CD14-positive monocyte (primary cell): ENCODE measurements at regions not wholly inside any gene's neighbourhood (a gene's known extent, or its start where the extent isn't known, plus 50 kb on each side); places are given as distances from the start of the nearest gene placed in this dataset.

ENCODE experiments used
- DNase-seq, 3 donors: peaks; one replicate each; pipeline ENCODE4 v3.0.0-alpha.2; 2011 to 2022
- H2AFZ ChIP-seq: 2 replicates; pipeline ENCODE4 v1.6.0; 2012; ENCODE audit warnings: mild to moderate bottlenecking, low read depth, low read length, inconsistent platforms; ENCODE audit not compliant: insufficient read depth, poor library complexity, severe bottlenecking
- H3K27ac ChIP-seq, 2 donors: 1 replicate in 1 of 2; 2 replicates in 1 of 2; pipeline ENCODE4 v1.5.1; 2012 to 2013; ENCODE audit warnings: low read length in 2 of 2, control low read depth in 1 of 2, inconsistent platforms in 1 of 2, low read depth in 1 of 2, mild to moderate bottlenecking in 1 of 2
- H3K27me3 ChIP-seq, 2 donors: one replicate each; pipeline versions ENCODE4 v1.6.0 to v1.6.1; 2011 to 2013; ENCODE audit warnings: low read length in 2 of 2; ENCODE audit not compliant: control insufficient read depth in 2 of 2, insufficient read depth in 2 of 2
- H3K36me3 ChIP-seq, 2 donors: replicated peaks in 1 of 2; 1 replicate in 1 of 2; 2 replicates in 1 of 2; pipeline versions ENCODE4 v1.5.1 to v1.6.1; 2012 to 2013; ENCODE audit warnings: low read length in 2 of 2, control low read depth in 1 of 2, inconsistent platforms in 1 of 2, mild to moderate bottlenecking in 1 of 2; ENCODE audit not compliant: insufficient read depth in 2 of 2, control insufficient read depth in 1 of 2
- H3K4me1 ChIP-seq, 2 donors: 1 replicate in 1 of 2; 2 replicates in 1 of 2; pipeline versions ENCODE4 v1.5.1 to v1.6.1; 2012 to 2013; ENCODE audit warnings: low read length in 2 of 2, control low read depth in 1 of 2, inconsistent platforms in 1 of 2, mild to moderate bottlenecking in 1 of 2, moderate library complexity in 1 of 2; ENCODE audit not compliant: insufficient read depth in 2 of 2, control insufficient read depth in 1 of 2
- H3K4me2 ChIP-seq: replicated peaks from 2 replicates; pipeline ENCODE3; 2012; ENCODE audit warnings: low read length, moderate library complexity, mild to moderate bottlenecking; ENCODE audit not compliant: poor library complexity, severe bottlenecking; ENCODE audit errors: extremely low read depth
- H3K4me3 ChIP-seq, 3 experiments: fragments of 200-600 bp in 1 of 3; sonication (generic) in 1 of 3; replicated peaks in 1 of 3; 1 replicate in 2 of 3; 2 replicates in 1 of 3; pipeline ENCODE4 v1.5.1; 2011 to 2013; ENCODE audit warnings: low read length in 3 of 3, mild to moderate bottlenecking in 3 of 3, control low read depth in 2 of 3, low read depth in 2 of 3, inconsistent platforms in 1 of 3, moderate library complexity in 1 of 3
- H3K79me2 ChIP-seq: 2 replicates; pipeline ENCODE4 v1.6.0; 2012; ENCODE audit warnings: mild to moderate bottlenecking, control low read depth, inconsistent platforms, low read length, moderate library complexity; ENCODE audit not compliant: insufficient read depth
- H3K9ac ChIP-seq: 2 replicates; pipeline ENCODE4 v1.6.0; 2017; ENCODE audit warnings: low read length, mild to moderate bottlenecking; ENCODE audit not compliant: insufficient read depth, poor library complexity, severe bottlenecking
- H3K9me3 ChIP-seq, 2 donors: replicated peaks in 1 of 2; 1 replicate in 1 of 2; 2 replicates in 1 of 2; pipeline versions ENCODE4 v1.5.1 to v1.6.1; 2012 to 2013; ENCODE audit warnings: low read length in 2 of 2, control low read depth in 1 of 2; ENCODE audit not compliant: control insufficient read depth in 1 of 2, insufficient read depth in 1 of 2
- H4K20me1 ChIP-seq: 2 replicates; pipeline ENCODE4 v1.6.0; 2012; ENCODE audit warnings: mild to moderate bottlenecking, low read length, control low read depth, moderate library complexity; ENCODE audit not compliant: insufficient read depth
- H3K27ac Mint-ChIP-seq, 7 donors: one replicate each; pipeline ENCODE4 v1.8.0; 2020; ENCODE audit warnings: mild to moderate bottlenecking in 7 of 7, mixed read lengths in 7 of 7, moderate library complexity in 6 of 7, inconsistent platforms in 2 of 7
- H3K27me3 Mint-ChIP-seq, 3 donors: one replicate each; pipeline ENCODE4 v1.8.0; 2021 to 2022; ENCODE audit warnings: low read depth in 3 of 3, mild to moderate bottlenecking in 3 of 3, mixed read lengths in 3 of 3, moderate library complexity in 3 of 3, inconsistent platforms in 1 of 3
- H3K36me3 Mint-ChIP-seq, 2 donors: one replicate each; pipeline ENCODE4 v1.8.0; 2020; ENCODE audit warnings: mixed read lengths in 2 of 2, inconsistent platforms in 1 of 2, mild to moderate bottlenecking in 1 of 2
- H3K4me1 Mint-ChIP-seq: one replicate; pipeline ENCODE4 v1.8.0; 2020; ENCODE audit warnings: mild to moderate bottlenecking, mixed read lengths
- H3K4me3 Mint-ChIP-seq, 2 donors: one replicate each; pipeline ENCODE4 v1.8.0; 2020; ENCODE audit warnings: mild to moderate bottlenecking in 2 of 2, mixed read lengths in 2 of 2, moderate library complexity in 1 of 2
- H3K9me3 Mint-ChIP-seq, 7 donors: one replicate each; pipeline ENCODE4 v1.8.0; 2020 to 2022; ENCODE audit warnings: mixed read lengths in 7 of 7, mild to moderate bottlenecking in 6 of 7, moderate library complexity in 6 of 7, inconsistent platforms in 2 of 7
- WGBS: methylation state at CpG from one replicate; pipeline ENCODE4 v1.1.5; 2013; ENCODE audit warnings: missing lambda C conversion rate; ENCODE audit not compliant: insufficient coverage; 5-methylcytosine and 5-hydroxymethylcytosine counted together
- intact Hi-C, 2 donors: fragments of 100-400 bp; cut with micrococcal nuclease; formaldehyde crosslinking; loops; one replicate each; pipeline versions ENCODE4 v1.15.0 to v1.15.1; 2023
- TF ChIP-seq, protein P1 (sequence below): fragments of 200-600 bp; IDR thresholded peaks from one replicate; pipeline ENCODE4 v1.8.0; 2022; ENCODE audit warnings: antibody characterized with exemption, mild to moderate bottlenecking

DNA sequence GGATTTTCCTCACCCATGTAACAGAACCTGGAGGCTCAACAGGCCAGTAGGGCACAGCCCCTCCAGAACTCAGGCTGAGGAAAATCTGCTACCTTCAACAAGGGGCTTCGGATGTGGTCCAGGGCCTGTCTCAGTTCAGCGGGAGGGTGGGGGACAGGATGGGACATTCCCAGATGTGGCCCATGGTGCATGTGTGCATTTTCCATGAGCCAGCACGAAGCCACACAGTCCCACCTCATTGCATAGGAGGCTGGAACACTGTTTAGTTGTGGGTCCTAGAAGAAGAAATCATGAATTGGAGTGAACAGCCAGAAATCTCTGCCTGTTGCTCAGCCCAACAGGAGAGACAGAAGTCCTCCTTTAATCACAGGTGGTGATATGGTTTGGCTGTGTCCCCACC, 469.6 kb upstream of the MYT1L start:
- Histone ChIP-seq H3K9me3 (peaks cover 9 to 16% of the 10 kb centered on the region in 2 donors), H3K4me1 (no peaks in the 10 kb centered on the region), H3K4me2 (no peak overlapping the region), H2AFZ (no peak overlapping the region), H3K27me3 (no peaks in the 10 kb centered on the region), H3K9ac (no peak overlapping the region), H3K27ac (no peak overlapping the region), H3K36me3 (no peaks in the 10 kb centered on the region), H3K4me3 (no peak overlapping the region), H3K79me2 (no peaks in the 10 kb centered on the region), H4K20me1 (no peaks in the 10 kb centered on the region)
- Mint-ChIP-seq H3K27me3 (peaks cover 0 to 1% (median 0%) of the 10 kb centered on the region in 3 donors), H3K27ac (no peak overlapping the region), H3K4me3 (no peak overlapping the region), H3K36me3 (no peaks in the 10 kb centered on the region), H3K9me3 (peaks cover 2 to 20% (median 12%) of the 10 kb centered on the region in 7 donors), H3K4me1 (no peaks in the 10 kb centered on the region)
- intact Hi-C loops: no loop called here
- WGBS: no CpG with 5 or more reads among the region's 3 CpGs
- TF ChIP-seq, protein P1, sequence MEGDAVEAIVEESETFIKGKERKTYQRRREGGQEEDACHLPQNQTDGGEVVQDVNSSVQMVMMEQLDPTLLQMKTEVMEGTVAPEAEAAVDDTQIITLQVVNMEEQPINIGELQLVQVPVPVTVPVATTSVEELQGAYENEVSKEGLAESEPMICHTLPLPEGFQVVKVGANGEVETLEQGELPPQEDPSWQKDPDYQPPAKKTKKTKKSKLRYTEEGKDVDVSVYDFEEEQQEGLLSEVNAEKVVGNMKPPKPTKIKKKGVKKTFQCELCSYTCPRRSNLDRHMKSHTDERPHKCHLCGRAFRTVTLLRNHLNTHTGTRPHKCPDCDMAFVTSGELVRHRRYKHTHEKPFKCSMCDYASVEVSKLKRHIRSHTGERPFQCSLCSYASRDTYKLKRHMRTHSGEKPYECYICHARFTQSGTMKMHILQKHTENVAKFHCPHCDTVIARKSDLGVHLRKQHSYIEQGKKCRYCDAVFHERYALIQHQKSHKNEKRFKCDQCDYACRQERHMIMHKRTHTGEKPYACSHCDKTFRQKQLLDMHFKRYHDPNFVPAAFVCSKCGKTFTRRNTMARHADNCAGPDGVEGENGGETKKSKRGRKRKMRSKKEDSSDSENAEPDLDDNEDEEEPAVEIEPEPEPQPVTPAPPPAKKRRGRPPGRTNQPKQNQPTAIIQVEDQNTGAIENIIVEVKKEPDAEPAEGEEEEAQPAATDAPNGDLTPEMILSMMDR: no peak
- DNase-seq: no peak

- TF ChIP-seq, protein P1: no peak
- H3K79me2 ChIP-seq: no peaks in the 10 kb centered on the region
- WGBS: 88% methylated on average over 1 of the region's 1 CpG
- H2AFZ ChIP-seq: no peak overlapping the region
- Mint-ChIP-seq H3K4me1 (no peaks in the 10 kb centered on the region), H3K9me3 (peaks cover 2 to 16% (median 10%) of the 10 kb centered on the region in 7 donors), H3K4me3 (no peak overlapping the region), H3K27ac (no peak overlapping the region), H3K36me3 (no peaks in the 10 kb centered on the region), H3K27me3 (no peaks in the 10 kb centered on the region)
- H3K9ac ChIP-seq: no peak overlapping the region
- no peaks in the 10 kb centered on the region for H3K36me3 ChIP-seq
- no peak overlapping the region for H3K4me2 ChIP-seq
- H3K27me3 ChIP-seq: no peaks in the 10 kb centered on the region
- no peaks in the 10 kb centered on the region for H3K4me1 ChIP-seq
- no peak overlapping the region for H3K27ac ChIP-seq
- peaks cover 9 to 14% of the 10 kb centered on the region in 2 donors for H3K9me3 ChIP-seq
- intact Hi-C loops: no loop called here
- no peak for DNase-seq
- H3K4me3 ChIP-seq: no peak overlapping the region
- H4K20me1 ChIP-seq: no peaks in the 10 kb centered on the region
Observed at GRCh38 chr2:2800001-2800400, 468.9 kb upstream of the MYT1L start.
